GM12801 (cell line): ENCODE measurements at regions not wholly inside any gene's neighbourhood (a gene's known extent, or its start where the extent isn't known, plus 50 kb on each side); places are given as distances from the start of the nearest gene placed in this dataset.

ENCODE experiments used
- CTCF ChIP-seq: IDR thresholded peaks from one replicate; pipeline ENCODE4 v1.5.1; 2011; ENCODE audit warnings: control low read depth; ENCODE audit not compliant: insufficient read length; ENCODE audit errors: extremely low read depth

GRCh38 chr3:157592769-157593168, 89.6 kb upstream of the VEPH1 start:
- no peak for TF ChIP-seq CTCF

- no peak for TF ChIP-seq CTCF
These were observed 87.1 kb upstream of the VEPH1 start for GRCh38 chr3:157590273-157590672.

- no peak for TF ChIP-seq CTCF
These were observed 86.0 kb upstream of the VEPH1 start for GRCh38 chr3:157589211-157589610.

- no peak for TF ChIP-seq CTCF
These were observed 85.3 kb upstream of the VEPH1 start for GRCh38 chr3:157588386-157589060.

GRCh38 chr3:157586293-157586692, 83.1 kb upstream of the VEPH1 start:
- TF ChIP-seq CTCF, result no peak

- no peak for TF ChIP-seq CTCF
These were observed 82.2 kb upstream of the VEPH1 start for GRCh38 chr3:157585386-157585785.

- no peak for TF ChIP-seq CTCF
These were observed 79.4 kb upstream of the VEPH1 start for GRCh38 chr3:157582637-157582973.
